ENCODE measurements at regions not wholly inside any gene's neighbourhood (a gene's known extent, or its start where the extent isn't known, plus 50 kb on each side); places are given as distances from the start of the nearest gene placed in this dataset.

GRCh38 chr19:28293685-28294084 is 919.3 kb downstream of the UQCRFS1 start:
- Mint-ChIP-seq H3K27me3 (ENCODE audit: low read depth) (no peaks in the 10 kb centered on the region), H3K4me1 (ENCODE audit: low read depth) (no peaks in the 10 kb centered on the region), H3K36me3 (ENCODE audit: low read depth) (no peaks in the 10 kb centered on the region), H3K4me3 (ENCODE audit: low read depth) (no peak overlapping the region), H3K9me3 (peaks cover 4% of the 10 kb centered on the region), H3K27ac (no peak overlapping the region)
- no peak for DNase-seq (ENCODE audit: low spot score)
- intact Hi-C loops (cut with micrococcal nuclease), result no loop called here

- Mint-ChIP-seq H3K27ac (no peak overlapping the region), H3K4me3 (ENCODE audit: low read depth) (no peak overlapping the region), H3K4me1 (ENCODE audit: low read depth) (no peaks in the 10 kb centered on the region), H3K36me3 (ENCODE audit: low read depth) (no peaks in the 10 kb centered on the region), H3K27me3 (ENCODE audit: low read depth) (no peaks in the 10 kb centered on the region), H3K9me3 (peaks cover 4% of the 10 kb centered on the region)
- no peak for DNase-seq (ENCODE audit: low spot score)
- intact Hi-C loops (cut with micrococcal nuclease), result no loop called here
These were observed 920.0 kb downstream of the UQCRFS1 start for GRCh38 chr19:28292822-28293500.

GRCh38 chr19:28291874-28292273 is 921.1 kb downstream of the UQCRFS1 start:
- no peaks in the 10 kb centered on the region for H3K4me1 Mint-ChIP-seq (ENCODE audit: low read depth)
- H3K36me3 Mint-ChIP-seq (ENCODE audit: low read depth), result no peaks in the 10 kb centered on the region
- no peak for DNase-seq (ENCODE audit: low spot score)
- no peak overlapping the region for H3K27ac Mint-ChIP-seq
- H3K9me3 Mint-ChIP-seq, result peaks cover 8% of the 10 kb centered on the region
- H3K27me3 Mint-ChIP-seq (ENCODE audit: low read depth), result no peaks in the 10 kb centered on the region
- intact Hi-C loops (cut with micrococcal nuclease), result no loop called here
- H3K4me3 Mint-ChIP-seq (ENCODE audit: low read depth), result no peak overlapping the region

GRCh38 chr19:28290963-28291657 is 921.8 kb downstream of the UQCRFS1 start:
- Mint-ChIP-seq H3K9me3 (peaks cover 8% of the 10 kb centered on the region), H3K27me3 (ENCODE audit: low read depth) (no peaks in the 10 kb centered on the region), H3K36me3 (ENCODE audit: low read depth) (no peaks in the 10 kb centered on the region), H3K27ac (no peak overlapping the region), H3K4me1 (ENCODE audit: low read depth) (no peaks in the 10 kb centered on the region), H3K4me3 (ENCODE audit: low read depth) (no peak overlapping the region)
- intact Hi-C loops (cut with micrococcal nuclease), result no loop called here
- no peak for DNase-seq (ENCODE audit: low spot score)

- Mint-ChIP-seq H3K36me3 (ENCODE audit: low read depth) (no peaks in the 10 kb centered on the region), H3K4me1 (ENCODE audit: low read depth) (no peaks in the 10 kb centered on the region), H3K27ac (no peak overlapping the region), H3K27me3 (ENCODE audit: low read depth) (no peaks in the 10 kb centered on the region), H3K9me3 (peaks cover 4% of the 10 kb centered on the region), H3K4me3 (ENCODE audit: low read depth) (no peak overlapping the region)
- intact Hi-C loops (cut with micrococcal nuclease), result no loop called here
- DNase-seq (ENCODE audit: low spot score), result no peak
These were observed 923.5 kb downstream of the UQCRFS1 start for GRCh38 chr19:28289295-28290063.

- intact Hi-C loops (cut with micrococcal nuclease), result no loop called here
- Mint-ChIP-seq H3K4me1 (ENCODE audit: low read depth) (no peaks in the 10 kb centered on the region), H3K27ac (no peak overlapping the region), H3K27me3 (ENCODE audit: low read depth) (no peaks in the 10 kb centered on the region), H3K9me3 (peaks cover 9% of the 10 kb centered on the region), H3K4me3 (ENCODE audit: low read depth) (no peak overlapping the region), H3K36me3 (ENCODE audit: low read depth) (no peaks in the 10 kb centered on the region)
- DNase-seq (ENCODE audit: low spot score), result no peak
These were observed 924.2 kb downstream of the UQCRFS1 start for GRCh38 chr19:28288572-28289264.

GRCh38 chr19:28285917-28286316 is 927.0 kb downstream of the UQCRFS1 start:
- DNase-seq (ENCODE audit: low spot score), result no peak
- H3K9me3 Mint-ChIP-seq, result peaks cover 16% of the 10 kb centered on the region
- H3K36me3 Mint-ChIP-seq (ENCODE audit: low read depth), result no peaks in the 10 kb centered on the region
- H3K27ac Mint-ChIP-seq, result no peak overlapping the region
- no peaks in the 10 kb centered on the region for H3K4me1 Mint-ChIP-seq (ENCODE audit: low read depth)
- intact Hi-C loops (cut with micrococcal nuclease), result no loop called here
- no peak overlapping the region for H3K4me3 Mint-ChIP-seq (ENCODE audit: low read depth)
- no peaks in the 10 kb centered on the region for H3K27me3 Mint-ChIP-seq (ENCODE audit: low read depth)

GRCh38 chr19:28285078-28285477 is 927.9 kb downstream of the UQCRFS1 start:
- Mint-ChIP-seq H3K4me1 (ENCODE audit: low read depth) (no peaks in the 10 kb centered on the region), H3K27me3 (ENCODE audit: low read depth) (no peaks in the 10 kb centered on the region), H3K4me3 (ENCODE audit: low read depth) (no peak overlapping the region), H3K27ac (no peak overlapping the region), H3K9me3 (peaks cover 16% of the 10 kb centered on the region), H3K36me3 (ENCODE audit: low read depth) (no peaks in the 10 kb centered on the region)
- DNase-seq (ENCODE audit: low spot score), result no peak
- intact Hi-C loops (cut with micrococcal nuclease), result no loop called here

- Mint-ChIP-seq H3K36me3 (ENCODE audit: low read depth) (no peaks in the 10 kb centered on the region), H3K4me3 (ENCODE audit: low read depth) (no peak overlapping the region), H3K27me3 (ENCODE audit: low read depth) (no peaks in the 10 kb centered on the region), H3K9me3 (peaks cover 16% of the 10 kb centered on the region), H3K4me1 (ENCODE audit: low read depth) (no peaks in the 10 kb centered on the region), H3K27ac (no peak overlapping the region)
- DNase-seq (ENCODE audit: low spot score), result no peak
- intact Hi-C loops (cut with micrococcal nuclease), result no loop called here
These were observed 928.6 kb downstream of the UQCRFS1 start for GRCh38 chr19:28284389-28284788.

GRCh38 chr19:28283592-28283991 is 929.4 kb downstream of the UQCRFS1 start:
- no peaks in the 10 kb centered on the region for H3K27me3 Mint-ChIP-seq (ENCODE audit: low read depth)
- DNase-seq (ENCODE audit: low spot score), result no peak
- intact Hi-C loops (cut with micrococcal nuclease), result no loop called here
- H3K36me3 Mint-ChIP-seq (ENCODE audit: low read depth), result no peaks in the 10 kb centered on the region
- no peak overlapping the region for H3K27ac Mint-ChIP-seq
- H3K9me3 Mint-ChIP-seq, result peaks cover 16% of the 10 kb centered on the region
- no peaks in the 10 kb centered on the region for H3K4me1 Mint-ChIP-seq (ENCODE audit: low read depth)
- H3K4me3 Mint-ChIP-seq (ENCODE audit: low read depth), result no peak overlapping the region

- no peaks in the 10 kb centered on the region for H3K27me3 Mint-ChIP-seq (ENCODE audit: low read depth)
- H3K36me3 Mint-ChIP-seq (ENCODE audit: low read depth), result no peaks in the 10 kb centered on the region
- no peak overlapping the region for H3K27ac Mint-ChIP-seq
- H3K4me1 Mint-ChIP-seq (ENCODE audit: low read depth), result no peaks in the 10 kb centered on the region
- H3K9me3 Mint-ChIP-seq, result peaks cover 12% of the 10 kb centered on the region
- H3K4me3 Mint-ChIP-seq (ENCODE audit: low read depth), result no peak overlapping the region
- intact Hi-C loops (cut with micrococcal nuclease), result no loop called here
- no peak for DNase-seq (ENCODE audit: low spot score)
These were observed 931.3 kb downstream of the UQCRFS1 start for GRCh38 chr19:28281676-28282075.

GRCh38 chr19:28264556-28264955 is 948.4 kb downstream of the UQCRFS1 start:
- Mint-ChIP-seq H3K27ac (no peak overlapping the region), H3K27me3 (ENCODE audit: low read depth) (no peaks in the 10 kb centered on the region), H3K9me3 (peaks cover 24% of the 10 kb centered on the region), H3K4me3 (ENCODE audit: low read depth) (no peak overlapping the region), H3K36me3 (ENCODE audit: low read depth) (no peaks in the 10 kb centered on the region), H3K4me1 (ENCODE audit: low read depth) (no peaks in the 10 kb centered on the region)
- DNase-seq (ENCODE audit: low spot score), result no peak
- intact Hi-C loops (cut with micrococcal nuclease), result no loop called here
